ENCODE measurements at regions not wholly inside any gene's neighbourhood (a gene's known extent, or its start where the extent isn't known, plus 50 kb on each side); places are given as distances from the start of the nearest gene placed in this dataset.

GRCh38 chr2:152846697-152847470 lies 128.5 kb downstream of the ARL6IP6 start:
- DNase-seq = no peak
- no peaks in the 10 kb centered on the region for H3K36me3 ChIP-seq
- intact Hi-C loops (cut with DNase I) = no loop called here
- no peak overlapping the region for H3K4me3 ChIP-seq
- no peaks in the 10 kb centered on the region for H3K4me1 ChIP-seq
- 77 to 80% methylated on average over 7 of the region's 7 CpGs for WGBS, 2 donors
- no peak overlapping the region for H3K27ac ChIP-seq
- H3K27me3 ChIP-seq = no peaks in the 10 kb centered on the region
- TF ChIP-seq, protein P1, sequence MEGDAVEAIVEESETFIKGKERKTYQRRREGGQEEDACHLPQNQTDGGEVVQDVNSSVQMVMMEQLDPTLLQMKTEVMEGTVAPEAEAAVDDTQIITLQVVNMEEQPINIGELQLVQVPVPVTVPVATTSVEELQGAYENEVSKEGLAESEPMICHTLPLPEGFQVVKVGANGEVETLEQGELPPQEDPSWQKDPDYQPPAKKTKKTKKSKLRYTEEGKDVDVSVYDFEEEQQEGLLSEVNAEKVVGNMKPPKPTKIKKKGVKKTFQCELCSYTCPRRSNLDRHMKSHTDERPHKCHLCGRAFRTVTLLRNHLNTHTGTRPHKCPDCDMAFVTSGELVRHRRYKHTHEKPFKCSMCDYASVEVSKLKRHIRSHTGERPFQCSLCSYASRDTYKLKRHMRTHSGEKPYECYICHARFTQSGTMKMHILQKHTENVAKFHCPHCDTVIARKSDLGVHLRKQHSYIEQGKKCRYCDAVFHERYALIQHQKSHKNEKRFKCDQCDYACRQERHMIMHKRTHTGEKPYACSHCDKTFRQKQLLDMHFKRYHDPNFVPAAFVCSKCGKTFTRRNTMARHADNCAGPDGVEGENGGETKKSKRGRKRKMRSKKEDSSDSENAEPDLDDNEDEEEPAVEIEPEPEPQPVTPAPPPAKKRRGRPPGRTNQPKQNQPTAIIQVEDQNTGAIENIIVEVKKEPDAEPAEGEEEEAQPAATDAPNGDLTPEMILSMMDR (IDR thresholded peaks at IDR 0.05) = no peak
- TF ChIP-seq POLR2A (IDR thresholded peaks at IDR 0.05) = no peak
- H3K9me3 ChIP-seq = no peaks in the 10 kb centered on the region

DNA sequence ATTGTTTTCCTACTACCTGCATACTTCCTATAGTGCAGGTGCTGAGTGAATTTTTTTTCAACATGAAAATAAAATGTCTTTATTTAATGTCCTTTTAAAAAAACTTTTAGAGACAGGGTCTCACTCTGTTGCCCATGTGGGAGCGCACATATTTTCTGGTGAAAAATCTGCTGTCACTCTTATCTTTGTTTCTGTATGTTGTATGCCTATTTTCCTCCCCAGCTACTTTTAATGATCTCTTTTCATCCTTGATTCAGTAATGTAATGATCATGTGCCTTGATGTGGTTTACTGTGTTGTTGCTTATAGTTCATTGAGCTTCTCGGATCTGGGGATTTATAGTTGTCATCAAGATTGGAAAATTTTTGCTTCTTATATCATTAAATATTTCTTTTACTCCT lies 117.3 kb downstream of the ARL6IP6 start:
- Histone ChIP-seq H3K4me3 (no peak overlapping the region), H3K27me3 (no peaks in the 10 kb centered on the region), H3K36me3 (no peaks in the 10 kb centered on the region), H3K27ac (no peak overlapping the region), H3K9me3 (no peaks in the 10 kb centered on the region), H3K4me1 (no peaks in the 10 kb centered on the region)
- DNase-seq = no peak
- WGBS, 2 donors = 82 to 87% methylated on average over 2 of the region's 2 CpGs
- TF ChIP-seq POLR2A (IDR thresholded peaks at IDR 0.05) = no peak
- TF ChIP-seq, protein P1 (IDR thresholded peaks at IDR 0.05) = no peak
- intact Hi-C loops (cut with DNase I) = no loop called here

DNA sequence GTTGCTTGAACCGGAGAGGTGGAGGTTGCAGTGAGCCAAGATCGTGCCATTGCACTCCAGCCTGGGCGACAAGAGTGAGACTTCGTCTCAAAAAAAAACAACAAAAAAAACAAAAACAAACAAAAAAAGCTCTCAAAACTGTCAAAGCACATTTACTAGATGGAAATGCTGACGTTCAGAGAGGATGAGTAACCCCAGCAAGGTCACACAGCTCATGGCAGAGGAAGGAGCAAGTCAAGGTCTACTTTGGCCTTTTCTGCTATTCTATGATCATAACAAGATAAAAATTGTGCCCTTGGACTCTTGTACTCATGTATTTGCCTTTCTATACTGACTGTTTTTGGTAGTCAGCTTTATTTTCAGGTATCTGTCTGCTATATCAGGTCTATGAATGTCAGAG lies 109.5 kb downstream of the ARL6IP6 start:
- DNase-seq = no peak
- TF ChIP-seq POLR2A (IDR thresholded peaks at IDR 0.05) = no peak
- TF ChIP-seq, protein P1 (IDR thresholded peaks at IDR 0.05) = no peak
- Histone ChIP-seq H3K27me3 (no peaks in the 10 kb centered on the region), H3K27ac (no peak overlapping the region), H3K9me3 (no peaks in the 10 kb centered on the region), H3K4me1 (no peaks in the 10 kb centered on the region), H3K36me3 (no peaks in the 10 kb centered on the region), H3K4me3 (no peak overlapping the region)
- intact Hi-C loops (cut with DNase I) = no loop called here
- WGBS, 2 donors = 80 to 88% methylated on average over 5 of the region's 5 CpGs

DNA sequence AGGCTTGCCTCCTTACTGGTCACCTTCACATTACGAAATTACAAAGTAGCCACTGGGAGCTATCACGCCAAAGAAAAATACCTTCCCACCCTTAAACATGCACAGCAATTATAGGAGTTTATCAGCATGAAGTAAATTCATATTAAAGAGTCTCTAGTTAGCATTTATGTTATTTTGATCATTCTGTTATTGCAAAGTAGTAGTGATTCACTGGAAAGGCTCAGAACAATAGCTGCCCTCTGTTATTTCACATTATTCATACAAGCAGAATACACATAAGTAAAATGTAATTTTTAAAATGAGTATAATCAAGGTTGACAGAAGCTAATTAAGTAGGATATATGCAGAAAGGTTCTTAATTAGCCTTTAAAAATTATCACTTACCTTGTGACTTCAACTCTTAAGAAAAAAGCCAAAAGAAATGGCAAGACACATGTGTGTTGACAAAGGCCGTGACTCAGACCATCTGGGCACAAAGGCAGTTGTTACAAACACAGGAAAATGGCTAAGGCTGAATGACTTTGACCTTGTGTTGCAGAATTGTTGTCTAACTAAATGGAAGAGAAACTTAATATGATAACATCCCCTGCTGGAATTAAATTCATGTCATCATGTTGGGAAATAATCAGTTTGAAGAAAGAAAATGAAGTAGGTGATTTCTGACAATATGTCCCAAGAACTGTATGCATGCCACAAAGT lies 108.3 kb downstream of the ARL6IP6 start:
- intact Hi-C loops (cut with DNase I) = no loop called here
- Histone ChIP-seq H3K4me1 (no peaks in the 10 kb centered on the region), H3K36me3 (no peaks in the 10 kb centered on the region), H3K27ac (no peak overlapping the region), H3K4me3 (no peak overlapping the region), H3K27me3 (no peaks in the 10 kb centered on the region), H3K9me3 (no peaks in the 10 kb centered on the region)
- TF ChIP-seq POLR2A (IDR thresholded peaks at IDR 0.05) = no peak
- TF ChIP-seq, protein P1 (IDR thresholded peaks at IDR 0.05) = no peak
- DNase-seq = no peak
- 68 to 74% methylated on average over 3 of the region's 3 CpGs for WGBS, 2 donors

GRCh38 chr2:152825834-152826233 lies 107.4 kb downstream of the ARL6IP6 start:
- Histone ChIP-seq H3K4me1 (no peaks in the 10 kb centered on the region), H3K4me3 (no peak overlapping the region), H3K27me3 (no peaks in the 10 kb centered on the region), H3K27ac (no peak overlapping the region), H3K9me3 (no peaks in the 10 kb centered on the region), H3K36me3 (no peaks in the 10 kb centered on the region)
- 42 to 50% methylated on average over 3 of the region's 3 CpGs for WGBS, 2 donors
- TF ChIP-seq, protein P1 (IDR thresholded peaks at IDR 0.05) = no peak
- TF ChIP-seq POLR2A (IDR thresholded peaks at IDR 0.05) = no peak
- intact Hi-C loops (cut with DNase I) = no loop called here
- no peak for DNase-seq
